Heart left ventricle (tissue), 16 donors: ENCODE measurements at regions not wholly inside any gene's neighbourhood (a gene's known extent, or its start where the extent isn't known, plus 50 kb on each side); places are given as distances from the start of the nearest gene placed in this dataset.

Source experiments
- ATAC-seq, 4 donors: fragments of 200-7000 bp; cut with Tn5 transposase; one replicate each; pipeline ENCODE4 v1.9.1; 2020 to 2022; ENCODE audit warnings: moderate library complexity in 4 of 4, mild to moderate bottlenecking in 3 of 4, moderate number of reproducible peaks in 1 of 4
- DNase-seq, 5 donors: peaks; one replicate each; pipeline ENCODE4 v3.0.0-alpha.2; 2020
- H3K27ac ChIP-seq, 12 donors: fragments of 200-600 bp; sonication (generic) in 4 of 12; one replicate each; pipeline versions ENCODE4 v1.5.0 to v1.8.0; 2016 to 2022; ENCODE audit warnings: mild to moderate bottlenecking in 2 of 12
- H3K27me3 ChIP-seq, 9 donors: fragments of 200-600 bp; sonication (generic) in 2 of 9; one replicate each; pipeline versions ENCODE4 v1.5.1 to v1.8.0; 2016 to 2022; ENCODE audit warnings: mild to moderate bottlenecking in 3 of 9
- H3K36me3 ChIP-seq, 9 donors: fragments of 200-600 bp; sonication (generic) in 2 of 9; one replicate each; pipeline versions ENCODE4 v1.5.0 to v1.8.0; 2018 to 2022; ENCODE audit warnings: mild to moderate bottlenecking in 2 of 9
- H3K4me1 ChIP-seq, 12 donors: fragments of 200-600 bp; sonication (generic) in 4 of 12; one replicate each; pipeline versions ENCODE4 v1.5.0 to v1.8.0; 2016 to 2022; ENCODE audit warnings: mild to moderate bottlenecking in 3 of 12
- H3K4me3 ChIP-seq, 12 donors: fragments of 200-600 bp; sonication (generic) in 4 of 12; one replicate each; pipeline versions ENCODE4 v1.5.0 to v1.8.0; 2017 to 2022; ENCODE audit warnings: mild to moderate bottlenecking in 9 of 12, moderate library complexity in 4 of 12
- H3K9me3 ChIP-seq, 12 donors: fragments of 200-600 bp; sonication (generic) in 4 of 12; one replicate each; pipeline versions ENCODE4 v1.5.0 to v1.8.0; 2016 to 2022; ENCODE audit warnings: mild to moderate bottlenecking in 1 of 12
- POLR2A ChIP-seq, 2 donors: fragments of 450-650 bp; IDR thresholded peaks; one replicate each; pipeline ENCODE4 v1.6.1; 2017; ENCODE audit warnings: antibody characterized with exemption in 2 of 2, mild to moderate bottlenecking in 2 of 2, moderate library complexity in 2 of 2
- WGBS, 4 donors: extraction: QIAGEN DNeasy Blood & Tissue Kit in 2 of 4; methylation state at CpG; one replicate each; pipeline versions ENCODE4 v1.1.5 to v1.1.7; 2013 to 2018; 5-methylcytosine and 5-hydroxymethylcytosine counted together
- intact Hi-C, 10 donors: fragments of 100-400 bp; cut with DNase I; formaldehyde crosslinking; loops; one replicate each; pipeline versions ENCODE4 v1.11.1 to v1.14.2; 2022
- TF ChIP-seq, protein P1 (sequence below), 12 donors: fragments of 200-600 bp; sonication (generic) in 4 of 12; IDR thresholded peaks; one replicate each; pipeline versions ENCODE4 v1.5.0 to v1.8.0; 2018 to 2022; ENCODE audit warnings: antibody characterized with exemption in 12 of 12, mild to moderate bottlenecking in 5 of 12
- donor health status: ischemic (EF 13 %, LVEDD 7.1; RV severe dilation, severe dysfunction).
- donor health status: healthy with polysubstance abuse.
- donor health status: DM: no; HTN: yes; CAD: no.
- donor health status: DM: no; HTN: no; CAD: no.
- donor health status: ischemic (EF 25% LVEDD 6.9; RV normal size, moderate dysfunction).
- donor health status: ischemic (EF 25% LVEDD 5.7; RV mildly dilated, moderate dysfunction).
- donor health status: healthy.
- donor health status: DM: yes; HTN: yes; CAD: no.
- donor health status: ischemic (EF 35%, LVEDD 5.7; RV mildly dilated, moderate dysfunction).
- donor health status: nonischemic (EF 11% LVEDD 7.7; RV severe dilation, severe dysfunction).
- donor health status: DM: yes; HTN: yes; CAD: no.
- donor health status: PGD.
- donor health status: ischemic (EF 29% LVEDD 5.4; RV normal size, mild dysfunction).
- donor health status: nonischemic (EF 23%, LVEDD 6.1; RV moderate dilation, normal function).

DNA sequence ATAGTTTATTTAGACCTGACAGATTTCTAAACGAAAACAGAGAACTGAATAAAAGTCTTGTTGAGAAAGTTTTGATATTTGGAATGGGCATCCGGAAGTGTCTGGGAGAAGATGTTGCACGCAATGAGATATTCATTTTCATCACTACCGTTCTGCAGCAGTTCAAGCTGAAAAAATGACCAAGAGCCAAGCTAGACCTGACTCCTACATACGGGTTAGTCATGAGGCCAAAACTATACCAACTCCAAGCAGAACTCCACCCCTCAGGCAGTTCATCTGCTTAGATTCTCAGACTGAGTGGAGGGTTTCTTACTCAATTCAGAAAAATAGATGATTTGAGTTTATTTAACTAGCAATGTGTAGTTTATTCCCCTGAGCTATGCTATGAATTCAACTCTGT is 95.4 kb upstream of the ANXA1 start:
- intact Hi-C loops = no loop called here
- no peak overlapping the region for H3K27ac ChIP-seq
- WGBS, 4 donors = 81 to 87% (median 83%) methylated on average over 5 of the region's 5 CpGs
- DNase-seq (no peak), ATAC-seq (no peak)
- no peaks in the 10 kb centered on the region for H3K36me3 ChIP-seq
- peaks cover 0 to 3% (median 0%) of the 10 kb centered on the region in 12 donors for H3K4me1 ChIP-seq
- no peaks in the 10 kb centered on the region for H3K9me3 ChIP-seq
- TF ChIP-seq POLR2A (IDR thresholded peaks at IDR 0.05) = no peak
- TF ChIP-seq, protein P1, sequence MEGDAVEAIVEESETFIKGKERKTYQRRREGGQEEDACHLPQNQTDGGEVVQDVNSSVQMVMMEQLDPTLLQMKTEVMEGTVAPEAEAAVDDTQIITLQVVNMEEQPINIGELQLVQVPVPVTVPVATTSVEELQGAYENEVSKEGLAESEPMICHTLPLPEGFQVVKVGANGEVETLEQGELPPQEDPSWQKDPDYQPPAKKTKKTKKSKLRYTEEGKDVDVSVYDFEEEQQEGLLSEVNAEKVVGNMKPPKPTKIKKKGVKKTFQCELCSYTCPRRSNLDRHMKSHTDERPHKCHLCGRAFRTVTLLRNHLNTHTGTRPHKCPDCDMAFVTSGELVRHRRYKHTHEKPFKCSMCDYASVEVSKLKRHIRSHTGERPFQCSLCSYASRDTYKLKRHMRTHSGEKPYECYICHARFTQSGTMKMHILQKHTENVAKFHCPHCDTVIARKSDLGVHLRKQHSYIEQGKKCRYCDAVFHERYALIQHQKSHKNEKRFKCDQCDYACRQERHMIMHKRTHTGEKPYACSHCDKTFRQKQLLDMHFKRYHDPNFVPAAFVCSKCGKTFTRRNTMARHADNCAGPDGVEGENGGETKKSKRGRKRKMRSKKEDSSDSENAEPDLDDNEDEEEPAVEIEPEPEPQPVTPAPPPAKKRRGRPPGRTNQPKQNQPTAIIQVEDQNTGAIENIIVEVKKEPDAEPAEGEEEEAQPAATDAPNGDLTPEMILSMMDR (IDR thresholded peaks at IDR 0.05) = no peak
- H3K4me3 ChIP-seq = no peak overlapping the region
- H3K27me3 ChIP-seq = no peaks in the 10 kb centered on the region

- H3K27me3 ChIP-seq = no peaks in the 10 kb centered on the region
- ATAC-seq (no peak), DNase-seq (no peak)
- no peaks in the 10 kb centered on the region for H3K36me3 ChIP-seq
- H3K27ac ChIP-seq = no peak overlapping the region
- no peak overlapping the region for H3K4me3 ChIP-seq
- intact Hi-C loops = no loop called here
- no peaks in the 10 kb centered on the region for H3K9me3 ChIP-seq
- peaks cover 0 to 15% (median 4%) of the 10 kb centered on the region in 12 donors for H3K4me1 ChIP-seq
- no peak for TF ChIP-seq POLR2A (IDR thresholded peaks at IDR 0.05)
- TF ChIP-seq, protein P1 (IDR thresholded peaks at IDR 0.05) = no peak
Measured at GRCh38 chr9:73054091-73054490, 97.6 kb upstream of the ANXA1 start.

DNA sequence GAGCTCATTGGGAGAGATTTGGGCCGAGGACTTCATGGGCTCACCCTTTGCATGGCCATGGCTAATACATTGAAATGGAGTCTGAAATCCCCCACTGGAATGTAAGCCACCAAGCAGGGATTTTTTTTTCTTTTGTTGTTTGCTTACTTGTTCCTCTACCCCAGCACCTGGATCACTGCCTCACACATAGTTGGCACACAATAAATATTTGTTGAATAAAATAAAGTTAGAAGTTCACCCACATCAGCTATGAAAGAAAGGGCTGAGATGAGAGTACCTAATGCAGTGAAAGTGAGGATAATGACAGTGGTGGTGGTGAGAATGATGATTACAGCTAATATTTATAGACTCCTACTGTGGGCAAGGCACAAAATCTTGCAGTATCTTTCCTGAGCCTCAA is 98.1 kb upstream of the ANXA1 start:
- 60 to 78% (median 77%) methylated on average over 1 of the region's 1 CpG for WGBS, 4 donors
- Histone ChIP-seq H3K27me3 (no peaks in the 10 kb centered on the region), H3K27ac (no peak overlapping the region), H3K4me3 (no peak overlapping the region), H3K9me3 (no peaks in the 10 kb centered on the region), H3K36me3 (no peaks in the 10 kb centered on the region), H3K4me1 (peaks cover 0 to 15% (median 4%) of the 10 kb centered on the region in 12 donors)
- no peak for DNase-seq
- intact Hi-C loops = no loop called here
- no peak for TF ChIP-seq POLR2A (IDR thresholded peaks at IDR 0.05)
- TF ChIP-seq, protein P1 (IDR thresholded peaks at IDR 0.05) = no peak
- ATAC-seq = no peak

- 27 to 40% (median 33%) methylated on average over 7 of the region's 7 CpGs for WGBS, 4 donors
- H3K36me3 ChIP-seq = no peaks in the 10 kb centered on the region
- ATAC-seq = peak; percentile 53 to 89 (median 74)
- H3K27ac ChIP-seq = peak overlapping the region in 2 of 12 donors; percentile 2 to 35
- intact Hi-C loops = no loop called here
- H3K4me3 ChIP-seq = no peak overlapping the region
- peak in 3 of 5 donors; percentile 15 to 32 (median 26) for DNase-seq
- H3K27me3 ChIP-seq = no peaks in the 10 kb centered on the region
- TF ChIP-seq, protein P1 (IDR thresholded peaks at IDR 0.05) = no peak
- no peak for TF ChIP-seq POLR2A (IDR thresholded peaks at IDR 0.05)
- peaks cover 0 to 15% (median 4%) of the 10 kb centered on the region in 12 donors for H3K4me1 ChIP-seq
- no peaks in the 10 kb centered on the region for H3K9me3 ChIP-seq
Measured at GRCh38 chr9:73050887-73051550, 98.2 kb upstream of the ALDH1A1 start.
